ENCODE measurements at regions not wholly inside any gene's neighbourhood (a gene's known extent, or its start where the extent isn't known, plus 50 kb on each side); places are given as distances from the start of the nearest gene placed in this dataset.
"Not testable (repeated sequence)": the region's sequence is repeated elsewhere in the genome, so short reads cannot be mapped to it uniquely, and the experiment has no call there.

DNA sequence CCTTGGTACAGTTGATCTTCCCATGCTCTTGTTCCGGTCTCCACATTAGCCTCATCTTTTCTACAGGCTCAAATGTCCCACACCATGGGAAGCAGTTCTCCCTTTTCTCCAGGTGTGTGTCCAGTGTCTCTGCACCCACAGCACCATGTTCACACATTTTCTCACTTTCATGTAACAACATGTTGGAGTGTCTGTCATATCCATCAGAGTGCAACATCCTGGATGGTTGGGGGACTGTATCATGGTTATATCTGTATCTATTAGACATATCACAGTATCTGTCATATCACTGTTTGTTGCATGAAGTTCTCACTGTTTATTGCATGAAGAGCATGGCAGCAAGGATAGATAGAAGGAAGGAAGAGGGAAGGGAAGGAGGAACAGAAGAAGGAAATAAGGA lies 635.6 kb downstream of the EPM2A start:
- DNase-seq (ENCODE audit: low read depth), result no peak

DNA sequence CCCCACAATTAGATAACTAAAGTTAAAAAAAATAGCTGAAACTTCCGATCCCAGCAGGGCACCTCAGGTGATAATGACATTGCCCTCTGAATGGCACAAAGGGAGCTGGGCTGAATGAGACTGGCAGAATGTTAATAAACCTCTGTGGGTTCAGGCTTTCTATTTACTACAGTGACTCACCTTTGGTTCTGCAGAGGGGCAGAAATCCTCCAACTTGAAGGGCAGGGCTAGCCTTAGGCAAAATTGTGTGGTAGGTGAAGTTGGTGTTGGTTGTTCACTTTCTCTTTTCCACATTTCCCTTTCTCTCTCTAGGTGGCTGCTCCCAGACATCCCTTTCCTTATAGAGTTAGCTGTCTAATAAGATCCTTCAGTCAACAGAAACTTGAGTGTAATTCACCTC lies 625.2 kb downstream of the EPM2A start:
- peak; percentile 94 for DNase-seq (ENCODE audit: low read depth)

DNA sequence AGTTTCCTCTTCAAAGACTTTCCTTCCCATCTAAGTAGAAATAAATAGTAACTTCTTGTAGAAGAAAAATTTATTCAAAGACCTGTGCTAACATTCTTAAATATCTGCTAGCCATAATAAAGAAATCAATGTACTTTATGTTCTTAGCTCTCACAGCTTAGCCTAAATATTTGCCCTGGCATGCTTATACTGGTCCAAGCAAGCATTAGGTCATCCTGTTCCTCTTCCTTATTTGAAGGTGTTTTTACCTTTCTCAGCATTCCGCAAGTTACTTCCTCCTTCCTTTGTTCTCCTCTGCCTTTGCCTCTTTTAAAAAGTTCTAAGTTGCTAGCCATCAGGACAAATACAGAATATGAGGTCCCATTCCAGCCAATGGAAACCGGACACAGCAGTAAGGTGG lies 623.9 kb downstream of the EPM2A start:
- DNase-seq (ENCODE audit: low read depth), result not testable (repeated sequence)

DNA sequence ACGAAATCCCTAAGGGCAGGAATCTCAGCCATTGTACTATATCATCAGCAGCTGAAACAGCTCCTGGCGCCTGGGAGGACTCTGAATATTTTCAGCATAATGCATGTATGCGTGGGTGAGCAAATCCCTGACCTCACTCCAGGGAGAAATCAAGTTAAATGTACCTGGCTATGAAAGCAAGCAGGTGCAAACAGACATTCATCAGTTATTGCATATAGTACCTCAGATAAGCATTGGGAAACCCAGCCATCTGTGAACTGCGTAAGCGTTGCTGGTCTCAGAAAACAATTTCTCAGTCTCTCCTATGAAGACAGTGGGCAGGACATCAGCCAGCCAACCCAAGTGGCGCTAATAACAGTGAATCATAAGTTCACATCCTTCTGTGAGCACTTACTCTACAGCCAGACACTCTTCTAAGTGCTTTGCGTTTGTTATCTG lies 622.6 kb downstream of the EPM2A start:
- peak; percentile 45 for DNase-seq (ENCODE audit: low read depth)

DNA sequence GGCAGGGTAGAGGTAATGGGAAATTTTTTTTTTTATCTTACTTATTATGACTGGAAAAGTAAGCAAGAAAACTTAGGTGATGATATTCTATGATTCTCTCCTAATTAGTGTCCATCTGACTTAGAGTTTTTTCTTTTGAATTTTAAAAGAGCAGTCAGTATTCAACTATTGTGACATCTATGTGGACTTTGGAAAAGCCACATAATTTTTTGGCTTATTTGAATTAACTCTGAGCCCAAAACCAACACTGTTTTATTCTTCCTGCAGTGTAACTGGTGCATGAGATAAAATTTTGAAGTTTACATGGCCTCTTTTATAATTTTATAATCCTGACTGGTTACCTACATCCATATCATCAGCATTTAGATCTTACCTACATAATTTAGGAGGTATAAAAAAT lies 619.7 kb downstream of the EPM2A start:
- no peak for DNase-seq (ENCODE audit: low read depth)

DNA sequence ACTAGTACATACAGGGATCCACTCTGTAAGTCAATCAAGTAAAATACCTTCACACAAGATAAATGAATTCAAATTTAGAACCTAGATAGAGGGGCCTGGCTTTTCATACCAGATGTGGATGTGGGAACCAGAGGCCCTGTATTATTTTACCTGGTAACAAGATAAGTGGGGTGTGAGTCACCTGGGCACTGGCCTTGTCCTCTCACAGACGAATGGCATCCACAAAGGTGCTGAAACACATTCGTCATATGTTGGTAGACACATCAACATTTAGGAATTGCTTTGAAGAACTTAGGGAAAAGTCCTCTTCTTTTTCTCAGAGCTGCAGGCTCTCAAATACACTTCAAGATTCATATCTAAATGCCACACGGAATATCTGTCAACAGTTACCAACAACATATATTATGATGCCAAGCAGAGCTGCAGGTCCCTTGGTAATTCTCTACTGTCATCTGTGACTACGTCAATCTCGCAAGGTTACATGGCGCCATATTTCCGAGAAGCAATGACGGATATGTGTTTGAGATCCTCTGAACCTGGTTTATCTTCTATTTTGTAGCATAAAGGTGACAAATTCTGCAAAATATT lies 618.6 kb downstream of the EPM2A start:
- peak; percentile 16 for DNase-seq (ENCODE audit: low read depth)

DNA sequence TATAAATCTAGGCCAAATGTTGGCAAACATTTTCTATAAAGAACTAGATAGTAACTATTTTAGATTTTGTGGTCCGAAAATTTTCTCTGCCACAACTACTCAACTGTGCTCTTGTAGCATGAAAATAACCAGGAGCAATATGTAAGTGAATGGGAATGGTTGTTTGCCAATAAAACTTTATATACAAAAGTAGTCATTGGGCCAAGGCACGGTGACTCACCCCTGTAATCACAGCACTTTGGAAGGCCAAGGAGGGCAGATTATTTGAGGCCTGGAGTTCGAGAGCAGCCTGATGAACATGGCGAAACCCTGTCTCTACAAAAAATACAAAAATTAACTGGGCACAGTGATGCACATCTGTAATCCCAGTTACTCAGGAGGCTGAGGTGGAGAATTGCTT lies 617.1 kb downstream of the EPM2A start:
- no peak for DNase-seq (ENCODE audit: low read depth)

DNA sequence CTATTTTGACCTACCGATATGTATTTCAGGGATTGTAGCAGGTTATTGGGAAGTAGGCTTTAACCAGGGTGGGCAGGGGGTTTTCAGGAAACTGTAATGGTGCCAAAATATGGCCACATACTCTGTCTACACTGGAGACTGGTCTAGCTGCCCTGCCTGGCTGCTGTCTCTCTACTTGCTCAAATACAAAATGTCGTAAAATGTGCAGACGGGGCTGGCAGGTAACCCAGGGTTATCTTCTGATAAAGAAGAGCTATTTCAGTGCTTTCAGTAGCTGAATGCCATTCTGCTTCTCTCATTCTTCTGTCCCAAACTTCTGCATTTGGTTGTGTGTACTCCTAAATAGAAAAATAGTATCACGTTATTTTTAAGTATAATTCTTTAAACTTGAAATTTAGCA lies 616.2 kb downstream of the EPM2A start:
- DNase-seq (ENCODE audit: low read depth), result no peak

DNA sequence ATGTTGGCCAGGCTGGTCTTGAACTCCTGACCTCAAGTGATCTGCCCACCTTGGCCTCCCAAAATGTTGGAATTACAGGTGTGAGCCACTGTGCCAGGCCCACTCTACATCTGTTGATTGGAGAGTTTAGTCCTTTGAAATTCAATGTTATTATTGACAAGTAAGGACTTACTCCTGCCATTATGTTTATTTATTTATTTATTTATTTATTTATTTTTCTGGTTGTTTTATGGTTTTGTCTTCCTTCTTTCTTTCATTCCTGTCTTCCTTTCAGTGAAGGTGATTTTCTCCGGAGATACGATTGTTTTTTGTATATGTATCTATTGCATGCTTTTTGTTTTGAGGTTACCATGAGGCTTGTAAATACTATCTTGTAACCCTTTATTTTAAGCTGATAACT lies 602.6 kb downstream of the EPM2A start:
- DNase-seq (ENCODE audit: low read depth), result no peak

DNA sequence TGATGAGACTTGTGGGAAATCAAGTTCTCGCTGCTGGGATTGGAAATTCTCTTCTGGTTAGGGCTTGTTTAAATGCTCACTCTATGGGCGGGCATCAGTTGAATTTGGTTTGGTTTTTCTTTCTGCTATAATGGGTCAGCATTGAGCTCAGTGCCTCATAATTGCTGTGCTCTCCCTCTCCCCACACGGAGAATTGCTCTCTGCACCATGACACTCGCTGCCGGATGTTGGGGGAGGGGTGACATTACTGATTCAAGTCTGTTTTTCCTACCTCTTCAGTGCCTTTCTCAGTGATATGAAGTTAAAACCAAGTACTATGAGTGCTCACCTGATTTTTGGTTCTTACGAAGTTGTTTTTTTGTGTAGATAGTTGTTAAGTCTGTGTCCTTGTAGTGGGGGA lies 599.6 kb downstream of the EPM2A start:
- no peak for DNase-seq (ENCODE audit: low read depth)

DNA sequence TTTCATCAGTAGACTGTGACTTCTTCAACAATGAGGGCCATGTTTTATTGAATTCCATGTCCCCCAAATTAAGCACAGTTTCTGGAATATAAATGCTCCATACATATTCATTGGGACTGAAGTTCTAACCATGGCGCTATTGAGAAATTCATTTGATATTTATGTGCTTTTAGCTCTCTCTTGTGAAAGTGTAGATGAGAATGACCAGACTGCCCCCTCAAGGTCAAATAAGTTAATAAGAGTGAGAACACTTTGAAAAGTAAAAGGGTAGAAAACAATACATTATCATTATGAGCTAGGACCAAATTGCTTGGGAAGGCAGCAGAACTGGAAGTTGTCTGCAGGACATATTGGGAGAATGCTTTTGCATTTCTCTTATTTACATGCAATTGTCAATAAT lies 597.9 kb downstream of the EPM2A start:
- DNase-seq (ENCODE audit: low read depth), result peak; percentile 51

DNA sequence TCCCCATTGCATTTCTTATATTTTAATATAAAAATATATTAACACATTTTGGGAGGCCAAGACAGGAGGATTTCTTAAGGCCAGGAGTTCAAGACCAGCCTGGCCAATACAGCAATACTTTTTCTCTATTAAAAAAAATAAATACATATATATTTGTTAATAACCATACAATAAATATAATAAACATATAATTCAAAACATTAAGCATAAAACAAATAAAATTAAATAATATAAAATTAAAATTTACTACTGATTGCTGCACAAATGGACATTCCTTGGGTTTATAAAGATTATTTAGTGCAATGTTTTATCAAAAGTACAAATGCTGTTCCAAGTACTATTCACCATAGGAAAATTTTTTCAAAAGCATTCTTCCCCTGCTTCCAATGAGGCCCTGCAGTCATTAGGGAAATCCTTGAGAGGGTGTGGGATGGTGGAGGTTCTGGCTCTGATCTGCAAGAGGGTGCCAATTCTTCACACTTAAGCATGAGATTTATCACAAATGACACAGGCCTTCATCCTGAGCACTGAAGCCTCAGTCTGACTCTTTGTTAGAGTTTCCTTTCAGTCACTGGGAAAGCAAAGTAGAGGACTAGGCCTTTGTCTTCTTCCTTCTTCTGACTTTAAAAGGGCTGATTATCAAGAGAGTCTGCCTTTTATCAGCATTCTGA lies 596.7 kb downstream of the EPM2A start:
- no peak for DNase-seq (ENCODE audit: low read depth)

DNA sequence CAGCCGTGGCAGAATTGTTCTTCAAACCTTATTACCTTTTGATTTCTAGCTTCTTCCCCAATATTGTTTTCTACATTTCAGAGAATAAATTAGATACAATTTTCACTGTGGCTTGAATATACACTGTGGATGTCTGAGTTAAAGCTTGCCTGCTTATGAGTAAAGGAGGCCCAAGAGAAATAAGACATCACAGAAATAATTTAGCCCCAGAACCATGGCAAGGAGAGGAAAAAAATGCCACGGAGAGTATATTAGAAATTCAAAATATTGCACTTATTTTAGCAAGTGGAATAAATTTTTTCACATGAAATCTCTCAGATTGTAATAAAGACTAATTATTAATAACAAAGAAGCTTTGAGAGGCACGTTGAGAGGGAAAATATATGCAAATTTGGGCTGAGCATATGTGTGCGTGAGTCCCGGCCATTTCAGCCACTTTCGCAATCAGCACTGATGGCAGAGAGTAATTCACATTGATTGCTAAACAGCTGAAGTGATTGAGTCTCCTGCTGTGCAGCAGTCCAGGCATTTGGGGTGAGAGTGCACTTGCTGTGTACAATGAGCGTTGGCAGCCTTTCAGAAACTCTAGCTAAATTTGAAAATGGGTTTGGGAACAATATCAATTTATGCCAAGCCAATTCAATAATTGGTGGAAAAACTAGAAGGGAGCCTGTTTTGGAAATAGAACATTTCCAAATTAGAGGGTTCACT lies 596.0 kb downstream of the EPM2A start:
- no peak for DNase-seq (ENCODE audit: low read depth)

DNA sequence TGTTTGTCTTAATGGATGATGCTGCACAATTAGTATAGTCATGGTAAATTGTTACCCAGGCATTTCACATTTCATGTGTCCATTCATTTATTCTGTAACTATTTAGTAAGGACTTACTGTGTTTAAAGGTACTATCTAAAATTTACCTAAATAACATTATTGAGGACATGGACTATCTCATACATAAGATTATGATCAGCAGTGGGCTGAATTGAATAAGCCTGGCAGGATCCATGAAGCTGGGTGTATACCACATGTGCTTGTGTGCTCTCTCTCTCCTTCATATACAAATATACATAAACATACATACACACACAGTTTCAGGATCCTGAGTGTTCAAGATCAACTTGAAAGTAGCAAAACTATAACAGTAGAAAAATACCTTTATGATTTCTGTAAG lies 595.4 kb downstream of the EPM2A start:
- DNase-seq (ENCODE audit: low read depth), result no peak

DNA sequence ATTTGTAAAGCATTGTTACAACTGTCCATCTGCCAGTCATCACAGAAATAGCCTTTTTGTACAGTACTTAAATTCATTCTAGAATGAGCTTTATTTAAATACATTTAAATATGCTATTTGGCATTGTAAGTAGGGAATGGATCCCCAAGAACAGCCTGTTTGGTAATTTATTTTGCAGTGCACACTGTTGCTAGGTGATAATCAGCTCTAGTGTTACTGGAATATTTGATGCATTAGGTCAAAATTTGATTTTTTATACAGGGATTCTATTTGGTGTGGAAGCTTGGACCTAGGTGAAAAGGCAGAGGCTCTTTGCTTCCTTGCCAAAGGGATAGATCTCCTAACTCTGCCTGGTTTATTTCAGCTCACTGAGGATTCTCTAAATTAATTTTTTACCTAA lies 593.7 kb downstream of the EPM2A start:
- peak; percentile 24 for DNase-seq (ENCODE audit: low read depth)

DNA sequence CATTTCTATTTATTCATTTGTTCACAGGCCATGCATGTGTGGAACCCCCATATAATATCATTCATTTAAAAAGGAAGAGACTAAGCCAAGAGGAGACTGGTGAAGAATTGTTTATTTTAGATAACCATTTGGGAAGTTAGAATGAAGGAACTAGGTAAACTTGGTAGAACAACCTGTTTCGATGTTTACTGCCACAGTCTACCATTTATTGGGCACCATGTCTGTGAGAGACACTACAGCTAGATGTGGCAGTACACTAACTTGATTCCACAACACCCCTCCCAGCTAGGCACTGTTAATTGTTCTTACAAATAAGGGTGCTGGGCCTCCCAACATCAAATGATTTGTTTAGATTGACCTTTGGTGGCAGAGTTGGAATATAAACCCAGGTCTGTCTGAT lies 592.4 kb downstream of the EPM2A start:
- no peak for DNase-seq (ENCODE audit: low read depth)

DNA sequence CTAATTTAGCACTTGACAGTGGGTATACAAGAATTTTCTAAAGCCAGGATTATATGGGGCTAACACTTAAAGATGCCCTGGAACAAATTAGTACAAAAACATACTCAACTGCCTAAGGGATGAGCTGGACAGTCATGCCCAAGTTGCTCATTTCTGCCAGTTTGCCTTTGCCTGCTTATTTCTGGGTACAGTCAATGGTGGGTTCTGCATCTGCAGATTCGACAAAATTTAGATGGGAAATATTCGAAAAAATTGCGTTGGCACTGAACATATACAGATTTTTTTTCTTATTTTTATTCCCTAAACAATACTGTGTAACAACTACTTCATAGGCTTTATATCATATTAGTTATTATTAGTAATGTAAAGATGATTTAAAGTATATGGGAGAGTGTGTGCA lies 591.9 kb downstream of the EPM2A start:
- no peak for DNase-seq (ENCODE audit: low read depth)

DNA sequence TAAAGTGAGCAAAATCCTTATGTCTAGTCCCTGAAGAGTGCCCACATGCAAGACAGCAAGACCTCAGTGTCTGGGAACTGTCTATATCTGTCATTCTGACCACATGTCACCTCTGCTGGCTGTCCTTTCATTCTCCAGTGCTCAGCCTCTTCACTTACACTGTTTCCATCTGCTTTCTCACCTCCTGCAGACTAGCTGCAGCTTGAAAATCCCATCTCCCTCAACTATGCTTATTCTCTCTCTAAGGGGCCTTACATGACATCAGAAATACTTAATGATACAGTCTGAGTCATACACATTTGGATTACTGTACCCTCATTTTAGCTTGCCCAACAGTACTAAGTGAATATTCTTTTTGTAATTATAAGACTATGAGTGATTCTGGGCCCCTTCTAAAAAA lies 587.8 kb downstream of the EPM2A start:
- peak; percentile 84 for DNase-seq (ENCODE audit: low read depth)

DNA sequence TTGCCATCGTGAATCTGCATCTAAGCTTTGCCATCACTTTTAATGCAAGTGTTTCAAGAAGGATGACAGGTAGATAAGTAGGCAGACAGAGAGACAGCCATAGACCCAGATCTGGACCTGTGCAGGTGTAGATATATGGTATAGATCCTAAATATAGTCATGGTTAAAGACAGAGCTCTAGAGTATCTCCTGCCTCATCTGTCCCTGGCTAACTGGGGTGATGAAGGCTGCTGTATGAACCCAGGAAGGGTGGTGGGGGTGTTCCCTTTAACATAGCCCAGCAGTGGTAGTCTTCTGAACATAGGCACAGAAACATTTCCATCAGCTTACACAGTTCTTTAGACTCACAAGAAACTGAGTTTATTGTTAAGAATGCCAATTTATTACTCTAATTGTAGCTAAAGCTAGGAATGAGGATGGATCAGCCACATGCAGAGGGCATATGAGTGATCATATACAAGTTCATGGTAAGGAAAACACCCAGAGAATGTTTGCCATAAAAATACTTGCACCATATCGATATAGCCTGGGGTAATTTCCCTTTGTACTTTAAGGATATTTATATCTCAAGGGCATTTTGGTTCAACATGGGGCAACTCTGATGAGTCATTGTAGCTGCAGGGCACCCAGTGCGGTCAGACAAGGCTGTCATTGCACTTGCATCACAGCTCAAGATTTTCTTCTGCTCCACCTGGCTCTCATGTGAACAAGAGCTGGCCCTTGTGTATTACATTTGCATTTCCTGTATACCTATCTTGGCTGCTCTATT lies 587.2 kb downstream of the EPM2A start:
- peak; percentile 98 for DNase-seq (ENCODE audit: low read depth)

DNA sequence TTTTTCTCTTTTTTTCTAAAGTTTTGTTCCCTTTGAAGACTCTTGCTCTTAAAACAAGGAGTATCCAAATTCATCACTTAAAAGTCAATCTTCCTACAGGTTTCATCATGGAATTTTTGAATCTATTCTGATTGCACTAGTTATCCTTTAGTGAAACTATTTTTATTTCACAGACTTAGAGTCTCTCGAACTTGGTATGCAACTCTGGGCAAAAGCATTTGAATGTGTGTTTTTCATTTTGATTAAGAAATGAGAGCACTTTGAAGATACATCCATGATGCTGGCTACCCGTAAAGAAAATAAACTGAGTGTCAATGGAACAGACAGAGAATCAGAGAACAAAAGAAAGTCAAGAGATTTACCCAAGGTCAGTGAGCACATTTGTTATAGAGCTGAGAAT lies 586.5 kb downstream of the EPM2A start:
- no peak for DNase-seq (ENCODE audit: low read depth)

DNA sequence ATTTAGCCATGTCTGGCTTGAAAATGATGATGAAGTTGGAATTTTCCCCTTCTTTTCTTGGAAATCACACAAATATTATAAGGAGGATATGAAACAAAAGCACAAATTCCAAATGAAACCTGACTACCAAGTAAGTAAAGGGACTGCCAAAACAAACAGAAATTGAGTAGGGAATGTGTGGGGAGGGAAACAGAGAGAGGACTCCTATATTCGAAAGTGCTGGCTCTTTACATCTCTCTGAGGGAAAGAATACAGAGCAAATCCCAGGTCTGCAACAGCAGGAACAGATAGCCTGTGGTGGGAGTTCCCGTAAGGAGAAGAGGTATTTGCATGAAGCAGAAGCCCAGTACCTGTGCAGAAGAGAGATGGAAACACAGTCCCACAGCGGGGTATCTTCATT lies 583.7 kb downstream of the EPM2A start:
- no peak for DNase-seq (ENCODE audit: low read depth)

DNA sequence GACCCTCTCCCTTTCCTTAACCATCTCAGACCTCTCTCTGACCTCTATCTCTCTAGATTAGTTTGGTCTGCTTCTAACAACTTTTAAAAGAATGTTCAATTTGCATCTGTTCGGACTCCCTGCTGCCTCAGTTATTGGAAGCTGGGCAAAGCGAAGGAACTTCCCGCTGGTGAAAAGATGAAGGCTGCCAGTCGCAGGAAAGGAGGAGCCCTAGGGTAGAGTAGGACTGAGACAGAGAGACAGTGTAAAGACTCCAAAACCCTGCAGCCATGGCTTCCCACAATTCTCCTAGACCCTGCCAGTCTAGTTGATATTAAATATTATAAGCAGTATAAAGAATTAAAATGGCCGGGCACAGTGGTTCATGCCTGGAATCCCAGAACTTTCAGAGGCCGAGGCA lies 581.8 kb downstream of the EPM2A start:
- no peak for DNase-seq (ENCODE audit: low read depth)

DNA sequence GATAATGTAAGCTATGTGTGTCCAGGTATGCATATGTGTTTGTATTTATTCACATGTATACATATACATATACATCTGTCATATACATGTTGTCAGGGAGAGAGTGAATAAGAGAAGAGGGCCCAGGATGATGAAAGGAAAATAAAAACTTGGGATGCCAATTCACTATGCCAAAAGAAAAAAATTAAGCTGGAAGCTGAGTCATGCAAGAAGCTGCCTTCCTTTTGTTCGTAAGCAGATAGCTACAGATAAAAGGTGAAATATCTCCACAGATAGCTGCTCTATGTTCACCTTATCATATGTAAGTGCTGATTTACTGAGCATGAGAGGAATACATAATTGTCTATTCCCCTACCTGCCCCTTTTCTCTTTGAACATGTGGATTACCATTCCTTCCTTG lies 579.9 kb downstream of the EPM2A start:
- DNase-seq (ENCODE audit: low read depth), result peak; percentile 27

Measured in M059J (cell line).